ENCODE measurements at regions not wholly inside any gene's neighbourhood (a gene's known extent, or its start where the extent isn't known, plus 50 kb on each side); places are given as distances from the start of the nearest gene placed in this dataset.

DNA sequence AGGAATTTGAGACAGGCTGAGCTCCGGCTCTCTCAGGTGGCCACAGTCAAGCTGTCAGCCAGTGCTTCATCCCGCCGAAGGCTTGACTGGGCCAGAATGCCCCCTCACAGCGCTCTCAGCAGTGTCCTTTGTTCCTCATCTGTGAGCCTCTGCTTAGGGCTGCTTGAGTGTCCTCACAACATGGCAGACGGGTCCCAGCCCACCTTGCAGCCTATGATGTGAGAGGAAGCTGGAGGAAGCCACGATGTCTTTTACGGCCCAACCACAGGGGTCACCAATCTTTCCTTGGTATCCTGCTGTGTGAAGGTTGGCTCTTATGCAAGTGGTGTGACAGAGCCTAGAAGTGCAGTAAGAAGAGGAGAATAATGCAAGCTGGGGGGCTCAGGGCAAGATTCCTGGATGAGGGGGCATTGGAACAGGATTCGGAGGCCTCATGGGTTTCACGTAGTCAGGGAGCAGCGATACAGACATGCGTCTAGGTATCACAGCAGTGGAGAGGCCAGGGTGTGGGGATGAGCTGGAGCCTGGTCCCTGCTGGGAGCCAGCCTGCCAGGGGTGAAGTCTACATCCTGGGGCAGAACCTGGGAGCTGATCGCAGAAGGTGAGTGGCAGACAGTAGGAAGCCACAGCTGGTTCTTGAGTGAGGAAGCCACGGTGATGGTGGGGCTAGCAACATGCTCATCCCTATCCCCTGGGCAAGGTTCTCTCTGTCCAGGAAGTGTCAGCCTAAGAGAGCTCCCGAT lies 234.1 kb downstream of the GLI2 start:
- TF ChIP-seq CTCF (IDR thresholded peaks at IDR 0.05; ENCODE audit: borderline replicate concordance, control extremely low read depth, extremely low read depth, insufficient read depth, missing control alignments), result no peak
- no peak for DNase-seq (ENCODE audit: low spot score)
- in situ Hi-C loops (cut with MboI; ENCODE audit: low sequenced_read_pairs, unreplicated experiment), result no loop called here

- DNase-seq (ENCODE audit: low spot score), result no peak
- no peak for TF ChIP-seq CTCF (IDR thresholded peaks at IDR 0.05; ENCODE audit: borderline replicate concordance, control extremely low read depth, extremely low read depth, insufficient read depth, missing control alignments)
- in situ Hi-C loops (cut with MboI; ENCODE audit: low sequenced_read_pairs, unreplicated experiment), result no loop called here
Observed at GRCh38 chr2:120971866-120972265, 236.2 kb downstream of the GLI2 start.

DNA sequence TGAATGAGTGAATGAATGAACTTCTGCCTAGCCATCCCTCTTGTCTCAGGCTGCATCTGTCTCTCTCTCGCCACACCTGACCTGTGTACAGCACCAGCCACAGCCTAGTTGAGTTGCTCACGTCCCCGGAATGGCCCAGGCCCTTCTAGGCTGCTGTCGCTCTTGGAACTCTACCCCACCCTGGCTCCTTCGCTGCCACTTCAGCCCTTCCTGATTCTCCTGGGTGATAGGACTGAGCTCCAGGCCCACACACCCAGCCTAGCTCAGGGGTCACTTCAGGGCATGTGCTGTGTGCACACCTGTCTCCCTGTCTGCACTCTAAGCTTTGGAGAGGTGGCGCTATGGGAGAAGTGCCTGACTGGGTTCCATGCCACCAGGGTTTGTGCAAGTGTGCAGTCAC lies 236.6 kb downstream of the GLI2 start:
- no peak for DNase-seq (ENCODE audit: low spot score)
- TF ChIP-seq CTCF (IDR thresholded peaks at IDR 0.05; ENCODE audit: borderline replicate concordance, control extremely low read depth, extremely low read depth, insufficient read depth, missing control alignments), result no peak
- in situ Hi-C loops (cut with MboI; ENCODE audit: low sequenced_read_pairs, unreplicated experiment), result no loop called here

- no peak for DNase-seq (ENCODE audit: low spot score)
- in situ Hi-C loops (cut with MboI; ENCODE audit: low sequenced_read_pairs, unreplicated experiment), result no loop called here
- TF ChIP-seq CTCF (IDR thresholded peaks at IDR 0.05; ENCODE audit: borderline replicate concordance, control extremely low read depth, extremely low read depth, insufficient read depth, missing control alignments), result no peak
Observed at GRCh38 chr2:120973196-120973595, 237.5 kb downstream of the GLI2 start.

GRCh38 chr2:120974950-120975349 lies 239.3 kb downstream of the GLI2 start:
- no peak for DNase-seq (ENCODE audit: low spot score)
- no peak for TF ChIP-seq CTCF (IDR thresholded peaks at IDR 0.05; ENCODE audit: borderline replicate concordance, control extremely low read depth, extremely low read depth, insufficient read depth, missing control alignments)
- in situ Hi-C loops (cut with MboI; ENCODE audit: low sequenced_read_pairs, unreplicated experiment), result no loop called here

- in situ Hi-C loops (cut with MboI; ENCODE audit: low sequenced_read_pairs, unreplicated experiment), result no loop called here
- TF ChIP-seq CTCF (IDR thresholded peaks at IDR 0.05; ENCODE audit: borderline replicate concordance, control extremely low read depth, extremely low read depth, insufficient read depth, missing control alignments), result no peak
Observed at GRCh38 chr2:120976501-120977307, 241.0 kb downstream of the GLI2 start.

More at GRCh38 chr2:120976501-120977307, 241.0 kb downstream of the GLI2 start:
- DNase-seq (ENCODE audit: low spot score), result no peak
